LHCN-M2 (cell line): ENCODE measurements at regions not wholly inside any gene's neighbourhood (a gene's known extent, or its start where the extent isn't known, plus 50 kb on each side); places are given as distances from the start of the nearest gene placed in this dataset.

Source experiments
- DNase-seq: peaks from one replicate; pipeline ENCODE4 v3.0.0-alpha.2; 2012; ENCODE audit warnings: low read depth

- no peak for DNase-seq
These were observed 274.9 kb upstream of the PPARGC1A start for GRCh38 chr4:24164797-24165196.

GRCh38 chr4:24164054-24164693 is 274.3 kb upstream of the PPARGC1A start:
- DNase-seq, result peak; percentile 85

GRCh38 chr4:24163314-24163713 is 273.5 kb upstream of the PPARGC1A start:
- DNase-seq, result no peak

- peak; percentile 23 for DNase-seq
These were observed 270.5 kb upstream of the PPARGC1A start for GRCh38 chr4:24160358-24160757.

GRCh38 chr4:24158031-24158430 is 268.2 kb upstream of the PPARGC1A start:
- DNase-seq, result no peak

GRCh38 chr4:24150034-24150433 is 260.2 kb upstream of the PPARGC1A start:
- no peak for DNase-seq

- no peak for DNase-seq
These were observed 256.3 kb upstream of the PPARGC1A start for GRCh38 chr4:24146127-24146526.

- DNase-seq, result no peak
These were observed 255.7 kb upstream of the PPARGC1A start for GRCh38 chr4:24145591-24145990.

GRCh38 chr4:24144381-24144780 is 254.5 kb upstream of the PPARGC1A start:
- DNase-seq, result no peak

GRCh38 chr4:24143741-24144140 is 253.9 kb upstream of the PPARGC1A start:
- no peak for DNase-seq

- DNase-seq, result no peak
These were observed 252.0 kb upstream of the PPARGC1A start for GRCh38 chr4:24141836-24142235.

- no peak for DNase-seq
These were observed 251.0 kb upstream of the PPARGC1A start for GRCh38 chr4:24140892-24141291.

GRCh38 chr4:24137671-24138601 is 248.1 kb upstream of the PPARGC1A start:
- no peak for DNase-seq

- DNase-seq, result peak; percentile 17
These were observed 242.3 kb upstream of the PPARGC1A start for GRCh38 chr4:24131954-24132673.

GRCh38 chr4:24130637-24131036 is 240.8 kb upstream of the PPARGC1A start:
- no peak for DNase-seq

- DNase-seq, result no peak
These were observed 236.9 kb upstream of the PPARGC1A start for GRCh38 chr4:24126776-24127175.

- DNase-seq, result peak; percentile 8
These were observed 231.7 kb upstream of the PPARGC1A start for GRCh38 chr4:24121395-24122175.

GRCh38 chr4:24117975-24118374 is 228.1 kb upstream of the PPARGC1A start:
- peak; percentile 93 for DNase-seq

GRCh38 chr4:24116107-24116506 is 226.3 kb upstream of the PPARGC1A start:
- DNase-seq, result no peak

- DNase-seq, result no peak
These were observed 225.2 kb upstream of the PPARGC1A start for GRCh38 chr4:24114919-24115500.

- no peak for DNase-seq
These were observed 224.6 kb upstream of the PPARGC1A start for GRCh38 chr4:24114444-24114843.
